Left lung (tissue), 4 donors: ENCODE measurements at regions not wholly inside any gene's neighbourhood (a gene's known extent, or its start where the extent isn't known, plus 50 kb on each side); places are given as distances from the start of the nearest gene placed in this dataset.
"Not testable (repeated sequence)": the region's sequence is repeated elsewhere in the genome, so short reads cannot be mapped to it uniquely, and the experiment has no call there.

Experiments used
- ATAC-seq: fragments of 200-7000 bp; cut with Tn5 transposase; one replicate; pipeline ENCODE4 v1.9.1; 2020; ENCODE audit warnings: moderate library complexity
- DNase-seq, 4 donors: peaks; one replicate each; pipeline ENCODE4 v3.0.0-alpha.2; 2013 to 2020
- H3K27ac ChIP-seq, 2 donors: fragments of 200-600 bp; sonication (generic) in 1 of 2; one replicate each; pipeline versions ENCODE4 v1.5.0 to v1.8.0; 2020 to 2021
- H3K27me3 ChIP-seq, 2 donors: fragments of 200-600 bp; sonication (generic) in 1 of 2; one replicate each; pipeline versions ENCODE4 v1.5.0 to v1.8.0; 2020 to 2021
- H3K36me3 ChIP-seq, 2 donors: fragments of 200-600 bp; sonication (generic) in 1 of 2; one replicate each; pipeline versions ENCODE4 v1.5.0 to v1.8.0; 2020 to 2021
- H3K4me1 ChIP-seq, 2 donors: fragments of 200-600 bp; one replicate each; pipeline ENCODE4 v1.8.0; 2021
- H3K4me3 ChIP-seq, 2 donors: fragments of 200-600 bp; sonication (generic) in 1 of 2; one replicate each; pipeline versions ENCODE4 v1.5.0 to v1.8.0; 2020 to 2021; ENCODE audit warnings: mild to moderate bottlenecking in 1 of 2
- H3K9me3 ChIP-seq, 2 donors: fragments of 200-600 bp; sonication (generic) in 1 of 2; one replicate each; pipeline versions ENCODE4 v1.5.0 to v1.8.0; 2020 to 2021
- intact Hi-C, 2 donors: fragments of 100-400 bp; cut with DNase I; formaldehyde crosslinking; loops; one replicate each; pipeline versions ENCODE4 v1.11.2 to v1.14.2; 2022
- TF ChIP-seq, protein P1 (sequence below), 2 donors: fragments of 200-600 bp; sonication (generic) in 1 of 2; IDR thresholded peaks; one replicate each; pipeline versions ENCODE4 v1.5.0 to v1.8.0; 2021; ENCODE audit warnings: antibody characterized with exemption in 2 of 2
- donor health status: DM: no; HTN: yes; CAD: no.
- donor health status: DM: no; HTN: no; CAD: no.

- Histone ChIP-seq H3K4me3 (no peak overlapping the region), H3K36me3 (no peaks in the 10 kb centered on the region), H3K27ac (no peak overlapping the region), H3K9me3 (peaks cover 0 to 5% of the 10 kb centered on the region in 2 donors), H3K27me3 (no peaks in the 10 kb centered on the region), H3K4me1 (no peaks in the 10 kb centered on the region)
- DNase-seq (no peak), ATAC-seq (no peak)
- TF ChIP-seq, protein P1, sequence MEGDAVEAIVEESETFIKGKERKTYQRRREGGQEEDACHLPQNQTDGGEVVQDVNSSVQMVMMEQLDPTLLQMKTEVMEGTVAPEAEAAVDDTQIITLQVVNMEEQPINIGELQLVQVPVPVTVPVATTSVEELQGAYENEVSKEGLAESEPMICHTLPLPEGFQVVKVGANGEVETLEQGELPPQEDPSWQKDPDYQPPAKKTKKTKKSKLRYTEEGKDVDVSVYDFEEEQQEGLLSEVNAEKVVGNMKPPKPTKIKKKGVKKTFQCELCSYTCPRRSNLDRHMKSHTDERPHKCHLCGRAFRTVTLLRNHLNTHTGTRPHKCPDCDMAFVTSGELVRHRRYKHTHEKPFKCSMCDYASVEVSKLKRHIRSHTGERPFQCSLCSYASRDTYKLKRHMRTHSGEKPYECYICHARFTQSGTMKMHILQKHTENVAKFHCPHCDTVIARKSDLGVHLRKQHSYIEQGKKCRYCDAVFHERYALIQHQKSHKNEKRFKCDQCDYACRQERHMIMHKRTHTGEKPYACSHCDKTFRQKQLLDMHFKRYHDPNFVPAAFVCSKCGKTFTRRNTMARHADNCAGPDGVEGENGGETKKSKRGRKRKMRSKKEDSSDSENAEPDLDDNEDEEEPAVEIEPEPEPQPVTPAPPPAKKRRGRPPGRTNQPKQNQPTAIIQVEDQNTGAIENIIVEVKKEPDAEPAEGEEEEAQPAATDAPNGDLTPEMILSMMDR (IDR thresholded peaks at IDR 0.05): no peak
- intact Hi-C loops: no loop called here
These were observed 452.7 kb upstream of the ADGRB3 start for GRCh38 chr6:68182386-68182785.

- not testable (repeated sequence) for H3K36me3 ChIP-seq, ATAC-seq
These were observed 454.1 kb upstream of the ADGRB3 start for GRCh38 chr6:68181027-68181426.

DNA sequence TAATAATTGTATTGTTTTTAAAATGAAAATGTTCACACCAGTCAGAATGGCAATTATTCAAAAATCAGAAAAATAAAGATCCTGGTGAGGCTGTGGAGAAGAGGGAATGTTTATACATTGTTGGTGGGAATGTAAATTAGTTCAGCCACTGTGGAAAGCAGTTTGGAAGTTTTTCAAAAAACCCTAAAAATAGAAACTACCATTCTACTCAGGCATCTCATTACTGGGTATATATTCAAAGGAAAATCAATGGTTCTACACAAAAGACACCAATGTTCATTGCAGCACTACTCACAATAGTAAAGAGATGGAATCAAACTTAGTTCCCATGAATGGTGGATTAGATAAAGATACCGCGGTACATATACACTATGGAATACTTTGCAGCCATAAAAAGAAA lies 461.5 kb upstream of the ADGRB3 start:
- H3K27ac ChIP-seq: no peak overlapping the region
- H3K27me3 ChIP-seq: no peaks in the 10 kb centered on the region
- H3K4me1 ChIP-seq: no peaks in the 10 kb centered on the region
- TF ChIP-seq, protein P1 (IDR thresholded peaks at IDR 0.05): no peak
- no peaks in the 10 kb centered on the region for H3K36me3 ChIP-seq
- ATAC-seq: no peak
- DNase-seq: no peak
- H3K4me3 ChIP-seq: no peak overlapping the region
- intact Hi-C loops: no loop called here
- peaks cover 0 to 2% of the 10 kb centered on the region in 2 donors for H3K9me3 ChIP-seq

More at GRCh38 chr6:68181027-68181426, 454.1 kb upstream of the ADGRB3 start:
- H3K9me3 ChIP-seq, intact Hi-C loops, H3K4me1 ChIP-seq, H3K27ac ChIP-seq, DNase-seq, H3K4me3 ChIP-seq, H3K27me3 ChIP-seq: not testable (repeated sequence)

GRCh38 chr6:68169922-68170321 lies 465.2 kb upstream of the ADGRB3 start:
- intact Hi-C loops: no loop called here
- ATAC-seq: no peak

GRCh38 chr6:68167604-68168003 lies 467.5 kb upstream of the ADGRB3 start:
- ATAC-seq (no peak), DNase-seq (no peak)
- Histone ChIP-seq H3K4me1 (no peaks in the 10 kb centered on the region), H3K27ac (no peak overlapping the region), H3K4me3 (no peak overlapping the region), H3K36me3 (no peaks in the 10 kb centered on the region), H3K27me3 (no peaks in the 10 kb centered on the region), H3K9me3 (peaks cover 0 to 2% of the 10 kb centered on the region in 2 donors)
- intact Hi-C loops: no loop called here
- TF ChIP-seq, protein P1 (IDR thresholded peaks at IDR 0.05): no peak

More at GRCh38 chr6:68169922-68170321, 465.2 kb upstream of the ADGRB3 start:
- H3K4me1 ChIP-seq: no peaks in the 10 kb centered on the region
- no peak for DNase-seq
- H3K9me3 ChIP-seq: peaks cover 0 to 2% of the 10 kb centered on the region in 2 donors
- H3K27me3 ChIP-seq: no peaks in the 10 kb centered on the region
- H3K4me3 ChIP-seq: no peak overlapping the region
- H3K27ac ChIP-seq: no peak overlapping the region
- TF ChIP-seq, protein P1 (IDR thresholded peaks at IDR 0.05): no peak
- H3K36me3 ChIP-seq: no peaks in the 10 kb centered on the region

DNA sequence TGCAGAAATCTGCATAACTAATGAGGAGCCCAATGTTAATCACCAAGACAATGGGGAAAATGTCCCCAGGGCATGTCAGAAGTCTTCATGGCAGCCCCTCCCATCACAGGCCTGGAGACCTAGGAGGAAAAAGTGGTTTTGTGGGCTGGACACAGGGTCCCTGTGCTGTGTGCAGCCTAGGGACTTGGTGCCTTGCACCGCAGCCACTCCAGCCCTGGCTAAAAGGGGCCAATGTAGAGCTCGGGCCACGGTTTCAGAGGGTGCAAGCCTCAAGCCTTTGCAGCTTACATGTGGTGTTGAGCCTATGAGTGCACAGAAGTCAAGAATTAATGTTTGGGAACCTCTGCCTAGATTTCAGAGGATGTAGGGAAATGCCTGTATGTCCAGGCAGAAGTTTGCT lies 474.3 kb upstream of the ADGRB3 start:
- H3K36me3 ChIP-seq, H3K4me3 ChIP-seq, H3K27me3 ChIP-seq, H3K4me1 ChIP-seq, ATAC-seq, H3K27ac ChIP-seq, intact Hi-C loops: not testable (repeated sequence)
- DNase-seq: peak in 1 of 4 donors; percentile 20
- peaks cover 0 to 12% of the 10 kb centered on the region in 2 donors for H3K9me3 ChIP-seq
